ENCODE measurements at regions not wholly inside any gene's neighbourhood (a gene's known extent, or its start where the extent isn't known, plus 50 kb on each side); places are given as distances from the start of the nearest gene placed in this dataset.

DNA sequence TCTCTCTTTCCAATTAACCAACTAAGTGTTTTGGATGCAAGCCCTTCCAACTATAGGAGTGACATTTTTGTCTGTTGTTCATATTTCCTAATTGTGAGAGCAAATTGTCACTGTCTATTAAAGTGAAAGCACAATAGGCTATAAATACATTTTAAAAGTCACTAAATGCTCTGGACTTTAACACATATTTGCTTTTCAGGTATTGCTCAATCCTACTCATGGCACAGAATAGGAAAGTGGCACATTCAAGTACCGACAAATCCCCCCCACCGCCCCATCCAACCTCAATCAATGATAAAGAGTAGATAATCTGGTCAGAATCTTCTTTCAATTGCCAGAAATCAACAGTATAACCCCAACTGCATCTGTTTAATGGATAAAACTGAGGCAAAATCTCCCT, 419.8 kb downstream of the PLK2 start:
- TF ChIP-seq, protein P1, sequence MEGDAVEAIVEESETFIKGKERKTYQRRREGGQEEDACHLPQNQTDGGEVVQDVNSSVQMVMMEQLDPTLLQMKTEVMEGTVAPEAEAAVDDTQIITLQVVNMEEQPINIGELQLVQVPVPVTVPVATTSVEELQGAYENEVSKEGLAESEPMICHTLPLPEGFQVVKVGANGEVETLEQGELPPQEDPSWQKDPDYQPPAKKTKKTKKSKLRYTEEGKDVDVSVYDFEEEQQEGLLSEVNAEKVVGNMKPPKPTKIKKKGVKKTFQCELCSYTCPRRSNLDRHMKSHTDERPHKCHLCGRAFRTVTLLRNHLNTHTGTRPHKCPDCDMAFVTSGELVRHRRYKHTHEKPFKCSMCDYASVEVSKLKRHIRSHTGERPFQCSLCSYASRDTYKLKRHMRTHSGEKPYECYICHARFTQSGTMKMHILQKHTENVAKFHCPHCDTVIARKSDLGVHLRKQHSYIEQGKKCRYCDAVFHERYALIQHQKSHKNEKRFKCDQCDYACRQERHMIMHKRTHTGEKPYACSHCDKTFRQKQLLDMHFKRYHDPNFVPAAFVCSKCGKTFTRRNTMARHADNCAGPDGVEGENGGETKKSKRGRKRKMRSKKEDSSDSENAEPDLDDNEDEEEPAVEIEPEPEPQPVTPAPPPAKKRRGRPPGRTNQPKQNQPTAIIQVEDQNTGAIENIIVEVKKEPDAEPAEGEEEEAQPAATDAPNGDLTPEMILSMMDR (IDR thresholded peaks at IDR 0.05; ENCODE audit: borderline replicate concordance, extremely low read depth, low read length, poor library complexity, severe bottlenecking): no peak
- TF ChIP-seq EZH2 (IDR thresholded peaks at IDR 0.05; ENCODE audit: borderline replicate concordance, low read depth, low read length, severe bottlenecking): no peak
